NCI-H146 (cell line): ENCODE measurements at regions not wholly inside any gene's neighbourhood (a gene's known extent, or its start where the extent isn't known, plus 50 kb on each side); places are given as distances from the start of the nearest gene placed in this dataset.

Experiments
- DNase-seq: peaks from one replicate; lab custom pipeline; 2025; lab: John Stamatoyannopoulos, UW

- DNase-seq: no peak
Observed at GRCh38 chr5:73228052-73228451, 55.1 kb downstream of the TMEM174 start.
